ENCODE measurements at regions not wholly inside any gene's neighbourhood (a gene's known extent, or its start where the extent isn't known, plus 50 kb on each side); places are given as distances from the start of the nearest gene placed in this dataset.

GRCh38 chr4:129966175-129966574, 870.2 kb downstream of the C4orf33 start:
- intact Hi-C loops (cut with DNase I; ENCODE audit: low total_unique reads), result no loop called here
- Histone ChIP-seq H3K36me3 (no peaks in the 10 kb centered on the region), H3K4me1 (no peaks in the 10 kb centered on the region), H3K27me3 (no peaks in the 10 kb centered on the region), H3K9me3 (no peaks in the 10 kb centered on the region), H3K4me3 (no peak overlapping the region), H3K27ac (no peak overlapping the region)
- DNase-seq (ENCODE audit: low spot score in 2 of 2), result no peak
- TF ChIP-seq POLR2A (IDR thresholded peaks at IDR 0.05) (no peak), POLR2AphosphoS5 (IDR thresholded peaks at IDR 0.05) (no peak)
- TF ChIP-seq, protein P1, sequence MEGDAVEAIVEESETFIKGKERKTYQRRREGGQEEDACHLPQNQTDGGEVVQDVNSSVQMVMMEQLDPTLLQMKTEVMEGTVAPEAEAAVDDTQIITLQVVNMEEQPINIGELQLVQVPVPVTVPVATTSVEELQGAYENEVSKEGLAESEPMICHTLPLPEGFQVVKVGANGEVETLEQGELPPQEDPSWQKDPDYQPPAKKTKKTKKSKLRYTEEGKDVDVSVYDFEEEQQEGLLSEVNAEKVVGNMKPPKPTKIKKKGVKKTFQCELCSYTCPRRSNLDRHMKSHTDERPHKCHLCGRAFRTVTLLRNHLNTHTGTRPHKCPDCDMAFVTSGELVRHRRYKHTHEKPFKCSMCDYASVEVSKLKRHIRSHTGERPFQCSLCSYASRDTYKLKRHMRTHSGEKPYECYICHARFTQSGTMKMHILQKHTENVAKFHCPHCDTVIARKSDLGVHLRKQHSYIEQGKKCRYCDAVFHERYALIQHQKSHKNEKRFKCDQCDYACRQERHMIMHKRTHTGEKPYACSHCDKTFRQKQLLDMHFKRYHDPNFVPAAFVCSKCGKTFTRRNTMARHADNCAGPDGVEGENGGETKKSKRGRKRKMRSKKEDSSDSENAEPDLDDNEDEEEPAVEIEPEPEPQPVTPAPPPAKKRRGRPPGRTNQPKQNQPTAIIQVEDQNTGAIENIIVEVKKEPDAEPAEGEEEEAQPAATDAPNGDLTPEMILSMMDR (IDR thresholded peaks at IDR 0.05), result no peak

DNA sequence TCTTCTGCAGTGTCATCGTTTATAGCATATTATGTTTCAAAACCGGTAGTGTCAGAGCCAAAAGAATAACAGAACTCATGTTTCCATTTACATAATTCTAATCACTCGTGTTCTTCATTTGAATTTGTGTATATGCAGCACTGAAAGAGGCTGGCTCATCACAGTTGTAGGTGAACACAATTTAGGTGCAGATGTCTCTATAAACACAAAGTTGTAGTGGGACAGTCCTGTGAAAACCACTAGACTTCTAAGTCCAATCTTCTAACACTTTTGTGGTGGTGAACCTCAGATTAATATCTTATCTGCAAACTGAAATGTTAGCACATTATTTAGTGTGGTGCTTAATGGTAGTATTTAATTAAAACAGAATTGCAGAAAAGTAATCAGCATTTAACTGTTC, 872.4 kb downstream of the C4orf33 start:
- Histone ChIP-seq H3K27ac (no peak overlapping the region), H3K4me1 (no peaks in the 10 kb centered on the region), H3K27me3 (no peaks in the 10 kb centered on the region), H3K4me3 (no peak overlapping the region), H3K36me3 (no peaks in the 10 kb centered on the region), H3K9me3 (no peaks in the 10 kb centered on the region)
- DNase-seq (ENCODE audit: low spot score in 2 of 2), result no peak
- no peak for TF ChIP-seq POLR2AphosphoS5 (IDR thresholded peaks at IDR 0.05)
- no peak for TF ChIP-seq POLR2A (IDR thresholded peaks at IDR 0.05)
- TF ChIP-seq, protein P1 (IDR thresholded peaks at IDR 0.05), result no peak
- intact Hi-C loops (cut with DNase I; ENCODE audit: low total_unique reads), result no loop called here

DNA sequence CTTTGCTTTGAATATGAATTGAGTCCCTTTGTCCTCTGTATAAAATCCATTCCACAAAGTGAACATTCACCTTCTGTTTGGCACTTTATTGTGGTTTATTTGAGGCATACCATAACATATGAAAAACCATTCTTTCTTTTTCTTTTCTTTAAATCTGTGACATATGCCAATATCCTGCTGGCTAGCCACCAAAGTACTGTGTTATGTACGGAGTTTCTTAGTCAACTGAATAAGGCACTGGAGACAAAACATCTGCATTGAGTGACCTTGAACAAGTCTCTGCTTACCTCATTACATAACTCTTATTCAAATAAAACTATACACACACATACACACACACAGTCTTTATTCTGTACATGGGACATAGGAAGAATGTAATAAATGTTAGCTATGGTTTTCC, 872.8 kb downstream of the C4orf33 start:
- Histone ChIP-seq H3K27ac (no peak overlapping the region), H3K27me3 (no peaks in the 10 kb centered on the region), H3K4me3 (no peak overlapping the region), H3K36me3 (no peaks in the 10 kb centered on the region), H3K4me1 (no peaks in the 10 kb centered on the region), H3K9me3 (no peaks in the 10 kb centered on the region)
- no peak for DNase-seq (ENCODE audit: low spot score in 2 of 2)
- TF ChIP-seq POLR2AphosphoS5 (IDR thresholded peaks at IDR 0.05) (no peak), POLR2A (IDR thresholded peaks at IDR 0.05) (no peak)
- TF ChIP-seq, protein P1 (IDR thresholded peaks at IDR 0.05), result no peak
- intact Hi-C loops (cut with DNase I; ENCODE audit: low total_unique reads), result no loop called here

- intact Hi-C loops (cut with DNase I; ENCODE audit: low total_unique reads), result no loop called here
- no peaks in the 10 kb centered on the region for H3K9me3 ChIP-seq
- TF ChIP-seq, protein P1 (IDR thresholded peaks at IDR 0.05), result no peak
- TF ChIP-seq POLR2A (IDR thresholded peaks at IDR 0.05) (no peak), POLR2AphosphoS5 (IDR thresholded peaks at IDR 0.05) (no peak)
Measured at GRCh38 chr4:129970801-129971200, 874.8 kb downstream of the C4orf33 start.

GRCh38 chr4:129971419-129971818, 875.5 kb downstream of the C4orf33 start:
- Histone ChIP-seq H3K9me3 (no peaks in the 10 kb centered on the region), H3K36me3 (no peaks in the 10 kb centered on the region), H3K27me3 (no peaks in the 10 kb centered on the region), H3K4me1 (no peaks in the 10 kb centered on the region), H3K27ac (no peak overlapping the region), H3K4me3 (no peak overlapping the region)
- intact Hi-C loops (cut with DNase I; ENCODE audit: low total_unique reads), result no loop called here
- TF ChIP-seq, protein P1 (IDR thresholded peaks at IDR 0.05), result no peak
- TF ChIP-seq POLR2A (IDR thresholded peaks at IDR 0.05) (no peak), POLR2AphosphoS5 (IDR thresholded peaks at IDR 0.05) (no peak)
- DNase-seq (ENCODE audit: low spot score in 2 of 2), result no peak

More at GRCh38 chr4:129970801-129971200, 874.8 kb downstream of the C4orf33 start:
- H3K4me1 ChIP-seq, result no peaks in the 10 kb centered on the region
- DNase-seq (ENCODE audit: low spot score in 2 of 2), result no peak
- H3K27ac ChIP-seq, result no peak overlapping the region
- no peaks in the 10 kb centered on the region for H3K36me3 ChIP-seq
- no peaks in the 10 kb centered on the region for H3K27me3 ChIP-seq
- H3K4me3 ChIP-seq, result no peak overlapping the region
